ENCODE measurements at regions not wholly inside any gene's neighbourhood (a gene's known extent, or its start where the extent isn't known, plus 50 kb on each side); places are given as distances from the start of the nearest gene placed in this dataset.

DNA sequence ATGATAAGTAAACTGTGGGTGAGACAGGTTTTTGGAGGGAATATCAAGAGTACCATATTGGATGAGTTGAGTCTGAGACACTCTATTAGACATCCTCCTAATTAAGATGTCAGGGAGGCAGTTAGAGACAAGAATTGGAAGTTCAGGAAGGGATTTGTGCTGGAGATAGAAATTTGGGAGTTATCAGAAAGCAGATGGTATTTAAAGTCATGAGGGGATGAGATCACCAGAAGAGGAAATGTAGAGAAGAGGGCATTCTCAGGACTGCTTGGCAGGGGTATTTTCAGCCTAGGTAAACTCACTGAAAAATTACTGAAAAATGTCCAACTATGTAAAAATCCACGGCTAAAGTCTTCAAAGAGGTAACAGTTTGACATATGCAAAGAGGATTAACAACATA is 161.6 kb upstream of the PGRMC2 start:
- TF ChIP-seq, protein P1, sequence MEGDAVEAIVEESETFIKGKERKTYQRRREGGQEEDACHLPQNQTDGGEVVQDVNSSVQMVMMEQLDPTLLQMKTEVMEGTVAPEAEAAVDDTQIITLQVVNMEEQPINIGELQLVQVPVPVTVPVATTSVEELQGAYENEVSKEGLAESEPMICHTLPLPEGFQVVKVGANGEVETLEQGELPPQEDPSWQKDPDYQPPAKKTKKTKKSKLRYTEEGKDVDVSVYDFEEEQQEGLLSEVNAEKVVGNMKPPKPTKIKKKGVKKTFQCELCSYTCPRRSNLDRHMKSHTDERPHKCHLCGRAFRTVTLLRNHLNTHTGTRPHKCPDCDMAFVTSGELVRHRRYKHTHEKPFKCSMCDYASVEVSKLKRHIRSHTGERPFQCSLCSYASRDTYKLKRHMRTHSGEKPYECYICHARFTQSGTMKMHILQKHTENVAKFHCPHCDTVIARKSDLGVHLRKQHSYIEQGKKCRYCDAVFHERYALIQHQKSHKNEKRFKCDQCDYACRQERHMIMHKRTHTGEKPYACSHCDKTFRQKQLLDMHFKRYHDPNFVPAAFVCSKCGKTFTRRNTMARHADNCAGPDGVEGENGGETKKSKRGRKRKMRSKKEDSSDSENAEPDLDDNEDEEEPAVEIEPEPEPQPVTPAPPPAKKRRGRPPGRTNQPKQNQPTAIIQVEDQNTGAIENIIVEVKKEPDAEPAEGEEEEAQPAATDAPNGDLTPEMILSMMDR (conservative IDR thresholded peaks at IDR 0.05; ENCODE audit: low read length) = no peak
- no peak for TF ChIP-seq EZH2phosphoT487 (IDR thresholded peaks at IDR 0.05; ENCODE audit: borderline replicate concordance, low read depth, low read length)
